ENCODE measurements at regions not wholly inside any gene's neighbourhood (a gene's known extent, or its start where the extent isn't known, plus 50 kb on each side); places are given as distances from the start of the nearest gene placed in this dataset.
"Not testable (repeated sequence)": the region's sequence is repeated elsewhere in the genome, so short reads cannot be mapped to it uniquely, and the experiment has no call there.

- H3K27me3 Mint-ChIP-seq: no peaks in the 10 kb centered on the region
- H3K27ac Mint-ChIP-seq: no peak overlapping the region
- H3K4me1 Mint-ChIP-seq: no peaks in the 10 kb centered on the region
- peaks cover 2 to 4% (median 3%) of the 10 kb centered on the region in 3 donors for H3K9me3 Mint-ChIP-seq
- H3K36me3 Mint-ChIP-seq: no peaks in the 10 kb centered on the region
- H3K4me3 Mint-ChIP-seq: no peak overlapping the region
Measured at GRCh38 chr5:165397516-165397915, 1892.1 kb downstream of the MAT2B start.

GRCh38 chr5:165400086-165400485 lies 1894.7 kb downstream of the MAT2B start:
- no peaks in the 10 kb centered on the region for H3K4me1 Mint-ChIP-seq
- H3K27me3 Mint-ChIP-seq: no peaks in the 10 kb centered on the region
- H3K27ac Mint-ChIP-seq: no peak overlapping the region
- peaks cover 0 to 4% (median 2%) of the 10 kb centered on the region in 3 donors for H3K9me3 Mint-ChIP-seq
- no peaks in the 10 kb centered on the region for H3K36me3 Mint-ChIP-seq
- no peak overlapping the region for H3K4me3 Mint-ChIP-seq

- Mint-ChIP-seq H3K27me3 (no peaks in the 10 kb centered on the region), H3K36me3 (peaks cover 3% of the 10 kb centered on the region), H3K9me3 (peaks cover 0 to 3% (median 1%) of the 10 kb centered on the region in 3 donors), H3K4me3 (no peak overlapping the region), H3K27ac (no peak overlapping the region), H3K4me1 (no peaks in the 10 kb centered on the region)
Measured at GRCh38 chr5:165404917-165405316, 1899.5 kb downstream of the MAT2B start.

- Mint-ChIP-seq H3K27ac (no peak overlapping the region), H3K36me3 (peaks cover 3% of the 10 kb centered on the region), H3K9me3 (peaks cover 0 to 3% (median 2%) of the 10 kb centered on the region in 3 donors), H3K4me3 (no peak overlapping the region), H3K4me1 (no peaks in the 10 kb centered on the region), H3K27me3 (no peaks in the 10 kb centered on the region)
Measured at GRCh38 chr5:165405340-165405739, 1899.9 kb downstream of the MAT2B start.

- no peaks in the 10 kb centered on the region for H3K27me3 Mint-ChIP-seq
- H3K9me3 Mint-ChIP-seq: peaks cover 0 to 3% (median 3%) of the 10 kb centered on the region in 3 donors
- H3K4me3 Mint-ChIP-seq: no peak overlapping the region
- H3K4me1 Mint-ChIP-seq: no peaks in the 10 kb centered on the region
- H3K36me3 Mint-ChIP-seq: peaks cover 3% of the 10 kb centered on the region
- H3K27ac Mint-ChIP-seq: no peak overlapping the region
Measured at GRCh38 chr5:165407352-165407751, 1901.9 kb downstream of the MAT2B start.

- Mint-ChIP-seq H3K27me3 (no peaks in the 10 kb centered on the region), H3K27ac (no peak overlapping the region), H3K4me3 (no peak overlapping the region), H3K4me1 (no peaks in the 10 kb centered on the region), H3K9me3 (peaks cover 0 to 3% (median 3%) of the 10 kb centered on the region in 3 donors), H3K36me3 (peaks cover 3% of the 10 kb centered on the region)
Measured at GRCh38 chr5:165410476-165410875, 1905.1 kb downstream of the MAT2B start.

DNA sequence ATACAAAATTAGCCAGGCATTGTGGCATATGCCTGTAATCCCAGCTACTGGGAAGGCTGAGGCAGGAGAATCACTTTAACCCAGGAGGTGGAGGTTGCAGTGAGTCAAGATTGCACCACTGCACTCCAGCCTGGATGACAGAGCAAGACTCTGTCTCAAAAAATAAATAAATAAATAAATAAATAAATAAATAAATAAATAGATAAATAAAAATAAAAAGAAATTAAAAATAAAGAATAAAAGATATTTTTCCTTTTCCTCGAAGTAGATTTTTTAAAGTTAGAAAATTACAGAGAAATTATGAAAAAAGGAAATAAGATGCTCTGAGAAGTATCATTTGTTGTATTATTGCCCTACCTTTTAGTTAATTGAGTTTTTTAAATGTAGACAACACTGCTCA lies 1906.1 kb downstream of the MAT2B start:
- H3K4me3 Mint-ChIP-seq, H3K27me3 Mint-ChIP-seq, H3K27ac Mint-ChIP-seq, H3K9me3 Mint-ChIP-seq, H3K36me3 Mint-ChIP-seq, H3K4me1 Mint-ChIP-seq: not testable (repeated sequence)

- Mint-ChIP-seq H3K27me3 (no peaks in the 10 kb centered on the region), H3K4me1 (no peaks in the 10 kb centered on the region), H3K4me3 (no peak overlapping the region), H3K36me3 (no peaks in the 10 kb centered on the region), H3K27ac (no peak overlapping the region), H3K9me3 (peaks cover 2 to 6% (median 2%) of the 10 kb centered on the region in 3 donors)
Measured at GRCh38 chr5:165420493-165420892, 1915.1 kb downstream of the MAT2B start.

GRCh38 chr5:165423697-165424299 lies 1918.4 kb downstream of the MAT2B start:
- H3K27ac Mint-ChIP-seq: no peak overlapping the region
- peaks cover under 1 to 6% (median 2%) of the 10 kb centered on the region in 3 donors for H3K9me3 Mint-ChIP-seq
- H3K36me3 Mint-ChIP-seq: no peaks in the 10 kb centered on the region
- no peak overlapping the region for H3K4me3 Mint-ChIP-seq
- no peaks in the 10 kb centered on the region for H3K4me1 Mint-ChIP-seq
- no peaks in the 10 kb centered on the region for H3K27me3 Mint-ChIP-seq

DNA sequence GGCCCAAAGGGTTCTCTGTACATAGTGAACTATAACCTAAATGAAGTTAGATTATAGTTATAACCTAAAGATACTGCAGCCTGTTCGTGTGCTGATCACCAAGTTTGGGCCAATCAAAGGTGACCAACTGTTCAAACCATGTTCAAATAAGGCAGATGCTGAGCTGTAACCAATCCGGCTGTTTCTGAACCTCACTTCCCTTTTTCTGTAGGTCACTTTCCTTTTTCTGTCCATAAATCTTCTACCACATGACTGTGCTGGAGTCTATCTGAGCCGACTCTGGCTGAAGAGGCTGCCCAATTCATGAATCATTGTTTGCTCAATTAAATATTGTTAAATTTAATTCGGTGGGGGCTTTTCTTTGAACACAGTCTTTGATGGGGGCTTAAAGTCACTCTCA lies 1920.2 kb downstream of the MAT2B start:
- Mint-ChIP-seq H3K4me3 (no peak overlapping the region), H3K9me3 (peaks cover 2 to 6% (median 2%) of the 10 kb centered on the region in 3 donors), H3K27ac (no peak overlapping the region), H3K27me3 (no peaks in the 10 kb centered on the region), H3K4me1 (no peaks in the 10 kb centered on the region), H3K36me3 (no peaks in the 10 kb centered on the region)

- no peak overlapping the region for H3K4me3 Mint-ChIP-seq
- H3K27ac Mint-ChIP-seq: no peak overlapping the region
- no peaks in the 10 kb centered on the region for H3K36me3 Mint-ChIP-seq
- H3K27me3 Mint-ChIP-seq: no peaks in the 10 kb centered on the region
- no peaks in the 10 kb centered on the region for H3K4me1 Mint-ChIP-seq
- H3K9me3 Mint-ChIP-seq: peaks cover 1 to 6% (median 4%) of the 10 kb centered on the region in 3 donors
Measured at GRCh38 chr5:165448753-165449152, 1943.3 kb downstream of the MAT2B start.

- no peaks in the 10 kb centered on the region for H3K36me3 Mint-ChIP-seq
- H3K27me3 Mint-ChIP-seq: no peaks in the 10 kb centered on the region
- H3K4me3 Mint-ChIP-seq: no peak overlapping the region
- H3K27ac Mint-ChIP-seq: no peak overlapping the region
- no peaks in the 10 kb centered on the region for H3K9me3 Mint-ChIP-seq
- no peaks in the 10 kb centered on the region for H3K4me1 Mint-ChIP-seq
Measured at GRCh38 chr5:165457859-165458481, 1952.6 kb downstream of the MAT2B start.

- H3K4me3 Mint-ChIP-seq: no peak overlapping the region
- no peaks in the 10 kb centered on the region for H3K27me3 Mint-ChIP-seq
- H3K27ac Mint-ChIP-seq: no peak overlapping the region
- H3K9me3 Mint-ChIP-seq: peaks cover 0 to 1% (median 0%) of the 10 kb centered on the region in 3 donors
- no peaks in the 10 kb centered on the region for H3K4me1 Mint-ChIP-seq
- no peaks in the 10 kb centered on the region for H3K36me3 Mint-ChIP-seq
Measured at GRCh38 chr5:165459232-165459631, 1953.8 kb downstream of the MAT2B start.

DNA sequence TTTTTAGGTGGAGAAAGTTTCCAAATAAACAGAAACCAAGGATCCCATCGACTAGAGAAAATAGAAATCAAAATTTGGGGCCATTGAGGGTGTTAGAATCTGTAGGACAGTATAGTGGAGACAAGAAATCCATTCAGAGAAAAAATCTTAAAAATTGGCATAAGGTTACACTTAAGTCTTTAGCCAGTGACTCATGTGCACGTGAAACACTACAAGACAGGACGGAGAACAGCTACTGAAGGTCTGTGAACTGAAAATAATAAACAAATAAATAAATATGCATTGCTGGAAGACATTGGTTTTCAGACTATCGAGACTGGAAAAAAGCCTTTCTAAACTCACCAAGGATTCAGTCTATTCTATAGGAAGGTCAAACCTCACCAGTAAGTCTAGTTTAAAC lies 1955.5 kb downstream of the MAT2B start:
- Mint-ChIP-seq H3K27ac (no peak overlapping the region), H3K9me3 (peaks cover 0 to 1% (median 0%) of the 10 kb centered on the region in 3 donors), H3K4me1 (no peaks in the 10 kb centered on the region), H3K4me3 (no peak overlapping the region), H3K36me3 (no peaks in the 10 kb centered on the region), H3K27me3 (no peaks in the 10 kb centered on the region)

DNA sequence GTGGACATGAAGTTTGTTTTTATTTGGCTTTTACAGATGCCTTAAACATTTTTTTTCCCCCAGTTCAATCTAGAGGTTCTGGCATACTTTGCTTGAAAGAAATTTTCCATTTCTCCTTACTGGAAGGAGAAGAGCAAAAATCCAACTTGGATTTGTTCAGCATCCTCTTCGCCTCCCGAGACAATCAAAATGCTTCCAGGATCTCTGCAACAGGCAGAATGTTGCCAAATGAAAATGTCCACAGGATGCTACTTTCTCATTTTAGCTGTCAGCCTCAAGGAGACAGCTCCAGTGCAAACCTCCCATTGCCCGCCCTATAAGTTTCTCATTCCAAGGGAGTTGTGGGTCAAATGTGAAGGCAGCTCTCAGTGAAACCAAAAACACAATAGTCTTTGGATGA lies 1972.1 kb downstream of the MAT2B start:
- H3K9me3 Mint-ChIP-seq: peaks cover 2 to 5% (median 3%) of the 10 kb centered on the region in 3 donors
- H3K27ac Mint-ChIP-seq: no peak overlapping the region

DNA sequence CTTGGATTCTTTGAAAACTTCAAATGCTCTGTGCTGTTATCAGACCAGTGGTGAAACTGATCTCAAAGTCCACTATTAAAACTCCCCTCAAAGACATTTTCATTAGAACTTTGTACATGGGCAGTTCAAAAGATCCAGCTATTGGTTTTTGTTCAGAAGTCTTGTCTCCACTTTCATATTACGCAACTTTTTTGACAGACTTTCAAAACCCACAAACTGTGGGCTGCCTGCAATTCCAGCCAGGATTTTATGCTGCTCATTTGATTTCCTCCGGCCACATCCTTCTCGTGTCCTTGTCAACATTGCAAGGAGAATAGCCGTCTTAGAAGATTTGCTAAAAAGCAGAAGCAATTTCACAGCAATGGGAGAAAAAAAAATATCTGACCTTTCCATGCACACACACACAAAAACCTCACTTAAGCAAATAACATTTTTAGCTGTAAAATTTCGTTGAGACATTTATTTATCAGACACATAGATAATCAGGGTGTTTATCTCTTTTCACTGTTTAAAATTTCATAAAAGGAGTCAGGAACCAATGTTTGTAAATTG lies 1990.5 kb downstream of the MAT2B start:
- no peaks in the 10 kb centered on the region for H3K4me1 Mint-ChIP-seq
- no peaks in the 10 kb centered on the region for H3K27me3 Mint-ChIP-seq
- no peak overlapping the region for H3K27ac Mint-ChIP-seq
- H3K36me3 Mint-ChIP-seq: no peaks in the 10 kb centered on the region
- no peak overlapping the region for H3K4me3 Mint-ChIP-seq
- peaks cover 0 to 5% (median 2%) of the 10 kb centered on the region in 3 donors for H3K9me3 Mint-ChIP-seq

More for the DNA sequence above, 1972.1 kb downstream of the MAT2B start:
- no peaks in the 10 kb centered on the region for H3K27me3 Mint-ChIP-seq
- no peaks in the 10 kb centered on the region for H3K36me3 Mint-ChIP-seq
- H3K4me1 Mint-ChIP-seq: no peaks in the 10 kb centered on the region
- no peak overlapping the region for H3K4me3 Mint-ChIP-seq

Data from IgD-negative memory B cell (primary cell).